Mammary epithelial cell (primary cell): ENCODE measurements at regions not wholly inside any gene's neighbourhood (a gene's known extent, or its start where the extent isn't known, plus 50 kb on each side); places are given as distances from the start of the nearest gene placed in this dataset.

Experiments used
- CTCF ChIP-seq, 2 donors: IDR thresholded peaks in 1 of 2; conservative IDR thresholded peaks in 1 of 2; 2 replicates each; pipeline ENCODE4 v1.5.1; 2011 to 2012; ENCODE audit warnings: inconsistent platforms in 2 of 2, low read length in 2 of 2, mild to moderate bottlenecking in 2 of 2, control low read depth in 1 of 2, low read depth in 1 of 2; ENCODE audit not compliant: insufficient read depth in 1 of 2; ENCODE audit errors: extremely low read depth in 1 of 2
- EZH2 ChIP-seq: IDR thresholded peaks from 2 replicates; pipeline ENCODE4 v1.6.1; 2012; ENCODE audit warnings: low read length, inconsistent platforms, borderline replicate concordance

- TF ChIP-seq CTCF (conservative IDR thresholded peaks at IDR 0.05 in 1 of 2, IDR thresholded peaks at IDR 0.05 in 1 of 2; ENCODE audit: extremely low read depth in 1 of 2, insufficient read depth in 1 of 2, low read depth in 1 of 2, low read length in 2 of 2) (no peak), EZH2 (no peak)
Observed at GRCh38 chr7:67896721-67897120, 900.1 kb downstream of the TYW1 start.
